WI38 (cell line): ENCODE measurements at regions not wholly inside any gene's neighbourhood (a gene's known extent, or its start where the extent isn't known, plus 50 kb on each side); places are given as distances from the start of the nearest gene placed in this dataset.
"Not testable (repeated sequence)": the region's sequence is repeated elsewhere in the genome, so short reads cannot be mapped to it uniquely, and the experiment has no call there.

Experiments used
- H3K4me3 ChIP-seq: 2 replicates; pipeline ENCODE4 v1.5.1; 2011; ENCODE audit warnings: low read depth, mild to moderate bottlenecking, control low read depth, low read length
- TF ChIP-seq, protein P1 (sequence below): IDR thresholded peaks from 2 replicates; pipeline ENCODE4 v1.5.1; 2012; ENCODE audit warnings: low read depth, mild to moderate bottlenecking, control low read depth, low read length

DNA sequence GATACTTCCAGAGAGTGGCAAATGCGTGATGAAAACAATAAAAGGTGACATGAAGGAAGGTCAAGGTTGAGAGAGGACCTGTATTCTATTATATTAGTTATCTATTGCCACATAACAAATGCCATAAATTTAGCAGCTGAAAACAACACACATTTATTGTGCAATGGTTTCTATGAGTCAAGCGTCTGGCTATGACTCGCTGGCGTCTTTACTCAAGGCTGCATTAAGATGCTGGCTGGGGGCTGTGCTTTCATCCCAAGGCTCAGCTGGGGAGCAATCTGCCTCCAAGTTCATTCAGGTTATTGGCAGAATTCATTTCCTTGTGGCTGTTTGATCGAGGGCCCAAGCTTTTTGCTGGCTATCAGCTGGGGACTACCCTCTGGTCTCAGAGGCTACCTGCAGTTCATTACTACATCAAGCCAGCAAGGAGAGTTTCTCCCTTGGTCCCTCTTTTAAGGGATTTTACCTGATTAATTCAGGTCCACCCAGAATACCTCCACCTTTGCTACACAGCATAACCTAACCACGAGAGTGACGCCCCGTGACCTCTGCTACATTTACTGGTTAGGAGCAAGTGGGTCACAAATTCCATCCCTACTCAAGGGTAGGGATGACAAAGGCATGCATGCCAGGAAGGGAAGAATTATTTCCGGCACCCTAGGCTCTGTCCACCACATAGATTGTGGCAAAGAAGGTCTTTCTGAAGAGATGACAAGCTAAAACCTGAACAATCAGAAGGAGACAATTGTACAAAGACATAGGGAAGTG lies 549.1 kb downstream of the MN1 start:
- TF ChIP-seq, protein P1, sequence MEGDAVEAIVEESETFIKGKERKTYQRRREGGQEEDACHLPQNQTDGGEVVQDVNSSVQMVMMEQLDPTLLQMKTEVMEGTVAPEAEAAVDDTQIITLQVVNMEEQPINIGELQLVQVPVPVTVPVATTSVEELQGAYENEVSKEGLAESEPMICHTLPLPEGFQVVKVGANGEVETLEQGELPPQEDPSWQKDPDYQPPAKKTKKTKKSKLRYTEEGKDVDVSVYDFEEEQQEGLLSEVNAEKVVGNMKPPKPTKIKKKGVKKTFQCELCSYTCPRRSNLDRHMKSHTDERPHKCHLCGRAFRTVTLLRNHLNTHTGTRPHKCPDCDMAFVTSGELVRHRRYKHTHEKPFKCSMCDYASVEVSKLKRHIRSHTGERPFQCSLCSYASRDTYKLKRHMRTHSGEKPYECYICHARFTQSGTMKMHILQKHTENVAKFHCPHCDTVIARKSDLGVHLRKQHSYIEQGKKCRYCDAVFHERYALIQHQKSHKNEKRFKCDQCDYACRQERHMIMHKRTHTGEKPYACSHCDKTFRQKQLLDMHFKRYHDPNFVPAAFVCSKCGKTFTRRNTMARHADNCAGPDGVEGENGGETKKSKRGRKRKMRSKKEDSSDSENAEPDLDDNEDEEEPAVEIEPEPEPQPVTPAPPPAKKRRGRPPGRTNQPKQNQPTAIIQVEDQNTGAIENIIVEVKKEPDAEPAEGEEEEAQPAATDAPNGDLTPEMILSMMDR, result no peak
- no peak overlapping the region for H3K4me3 ChIP-seq

DNA sequence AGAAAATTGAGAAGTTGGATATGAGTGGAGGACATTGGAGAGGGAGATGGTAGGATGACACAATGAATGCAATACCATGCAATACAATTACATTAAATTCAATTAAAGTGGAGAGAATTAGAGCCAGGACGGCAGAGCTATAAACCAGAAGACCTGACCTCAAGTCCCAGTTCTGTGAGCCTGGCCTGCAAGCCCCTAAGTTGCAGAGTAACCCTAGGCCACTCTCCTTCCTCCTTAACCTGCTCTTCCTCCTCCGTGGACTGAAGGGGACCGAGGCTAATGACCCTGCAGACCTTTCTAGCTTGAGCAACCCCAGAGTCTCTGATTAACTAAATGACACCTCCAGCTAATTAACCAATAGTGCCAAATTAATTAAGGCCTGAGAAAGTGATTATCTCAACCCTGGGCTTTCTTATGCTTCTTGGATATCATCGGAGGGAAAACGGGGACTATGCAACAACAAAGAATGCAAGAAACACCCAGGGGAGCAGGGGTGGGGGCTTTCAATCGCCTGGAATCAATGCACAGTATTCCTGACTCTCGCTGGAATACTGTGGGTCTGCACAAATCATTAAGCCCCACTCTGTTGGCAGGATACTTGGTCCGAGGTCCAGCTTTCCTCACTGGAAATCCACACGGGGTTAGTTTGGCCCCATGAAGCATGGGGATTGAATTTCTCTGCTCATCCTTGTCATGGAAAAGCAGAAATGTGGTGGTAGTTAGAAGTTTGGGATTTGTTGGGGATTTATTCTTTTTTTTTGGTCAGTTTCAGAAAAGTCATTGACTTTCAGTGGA lies 548.3 kb downstream of the MN1 start:
- TF ChIP-seq, protein P1, result no peak
- no peak overlapping the region for H3K4me3 ChIP-seq

DNA sequence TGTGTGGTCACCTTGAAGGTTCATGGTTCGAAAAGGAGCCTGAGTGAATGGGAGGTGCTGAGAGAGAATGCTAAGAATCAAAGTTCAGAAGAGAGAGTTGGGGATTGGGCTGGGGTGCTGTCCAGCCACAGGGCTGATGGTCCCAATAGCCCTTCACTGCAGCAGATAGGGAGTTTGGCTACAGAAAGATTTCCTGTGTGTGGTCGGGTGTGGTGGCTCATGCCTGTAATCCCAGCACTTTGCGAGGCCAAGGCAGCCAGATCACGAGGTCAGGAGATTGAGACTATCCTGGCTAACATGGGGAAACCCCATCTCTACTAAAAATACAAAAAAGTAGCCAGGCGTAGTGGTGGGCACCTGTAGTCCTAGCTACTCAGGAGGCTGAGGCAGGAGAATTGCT lies 547.5 kb downstream of the MN1 start:
- not testable (repeated sequence) for H3K4me3 ChIP-seq

DNA sequence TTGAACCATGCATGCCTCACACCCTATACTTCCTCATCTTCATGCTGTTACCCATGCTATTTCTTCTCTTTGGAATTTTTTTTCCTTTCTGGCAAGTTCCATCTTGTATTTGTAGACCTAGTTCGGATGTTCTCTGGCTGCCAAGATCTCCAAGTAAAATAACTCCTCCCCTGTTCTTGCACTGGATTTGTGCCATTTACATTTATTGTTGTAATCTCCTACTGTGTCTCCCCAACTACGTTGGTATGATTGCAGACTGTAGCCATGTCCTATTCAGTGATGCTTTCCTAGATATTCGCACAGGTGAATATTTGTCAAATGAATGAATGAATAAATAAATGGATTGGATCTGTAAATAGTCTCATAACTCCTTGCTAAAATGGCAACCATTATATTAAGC lies 546.0 kb downstream of the MN1 start:
- no peak overlapping the region for H3K4me3 ChIP-seq
- TF ChIP-seq, protein P1, result no peak

DNA sequence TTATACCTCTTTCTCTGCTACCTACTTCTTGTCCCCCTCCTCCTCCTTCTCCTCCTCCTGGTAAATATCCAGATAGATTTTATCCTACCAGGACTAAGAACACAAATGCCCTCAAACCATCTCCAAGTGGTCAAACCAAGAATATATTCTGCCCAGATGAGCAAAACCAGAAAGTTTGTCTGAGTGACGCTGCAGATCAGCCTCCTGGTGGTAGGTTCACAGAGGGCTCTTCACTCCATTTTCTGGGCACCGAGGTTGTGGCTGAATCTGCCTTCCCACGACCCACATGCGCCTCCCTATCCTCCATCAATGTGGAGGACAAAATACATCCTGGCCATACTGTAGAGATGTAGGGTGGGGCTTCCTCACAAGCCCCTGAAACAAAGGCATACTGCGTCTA lies 543.6 kb downstream of the MN1 start:
- no peak overlapping the region for H3K4me3 ChIP-seq
- TF ChIP-seq, protein P1, result 0 out of 2 replicates have a peak, but pooled peaks have one; percentile 13

DNA sequence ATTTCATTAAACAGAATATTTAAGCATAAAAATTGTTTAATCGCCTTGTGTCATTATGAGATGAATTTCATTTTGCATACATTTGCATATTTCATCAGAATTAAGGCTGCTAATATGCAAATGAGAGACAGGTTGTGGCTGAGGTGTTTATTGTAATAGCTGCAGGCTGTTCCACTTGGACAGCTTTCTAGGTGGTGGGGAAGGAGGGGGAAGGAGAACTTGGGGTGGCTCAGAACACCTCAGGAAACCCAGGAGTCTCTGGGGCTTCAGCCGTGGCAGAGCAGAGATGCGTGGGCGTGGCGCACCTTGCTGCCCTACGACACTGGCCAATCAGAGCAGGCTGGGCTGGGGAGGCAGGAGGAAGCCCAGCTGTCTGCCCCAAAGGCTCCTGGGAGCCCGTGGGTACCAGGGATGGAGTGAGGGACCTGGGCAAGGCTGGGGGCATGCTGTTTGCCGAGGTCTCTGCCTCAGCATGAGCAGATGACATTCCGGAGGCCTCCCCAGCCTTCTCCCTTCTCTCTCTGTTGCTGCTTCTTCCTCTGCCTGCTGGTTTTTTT lies 542.9 kb downstream of the MN1 start:
- TF ChIP-seq, protein P1, result no peak
- H3K4me3 ChIP-seq, result no peak overlapping the region

DNA sequence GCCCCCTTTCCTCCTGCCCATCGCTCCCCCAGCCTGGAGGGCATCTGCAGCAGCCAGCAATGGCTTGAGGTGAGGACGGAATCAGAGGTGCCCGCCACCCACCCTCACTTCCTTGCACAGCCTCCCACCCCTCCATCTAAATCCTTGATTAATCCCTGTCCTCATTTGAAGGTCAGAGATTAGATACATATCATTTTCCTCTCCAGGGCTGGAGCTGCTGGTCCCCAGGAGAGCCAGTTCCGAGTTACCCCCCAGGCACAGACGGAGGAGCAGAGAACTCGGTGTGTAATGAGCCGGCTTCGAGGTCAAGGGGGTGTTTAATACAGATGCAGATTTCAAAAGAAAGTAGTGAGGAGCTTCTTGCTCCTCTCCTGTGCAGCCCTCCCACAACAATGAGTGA lies 542.1 kb downstream of the MN1 start:
- TF ChIP-seq, protein P1, result no peak
- H3K4me3 ChIP-seq, result no peak overlapping the region
